ENCODE measurements at regions not wholly inside any gene's neighbourhood (a gene's known extent, or its start where the extent isn't known, plus 50 kb on each side); places are given as distances from the start of the nearest gene placed in this dataset.

DNA sequence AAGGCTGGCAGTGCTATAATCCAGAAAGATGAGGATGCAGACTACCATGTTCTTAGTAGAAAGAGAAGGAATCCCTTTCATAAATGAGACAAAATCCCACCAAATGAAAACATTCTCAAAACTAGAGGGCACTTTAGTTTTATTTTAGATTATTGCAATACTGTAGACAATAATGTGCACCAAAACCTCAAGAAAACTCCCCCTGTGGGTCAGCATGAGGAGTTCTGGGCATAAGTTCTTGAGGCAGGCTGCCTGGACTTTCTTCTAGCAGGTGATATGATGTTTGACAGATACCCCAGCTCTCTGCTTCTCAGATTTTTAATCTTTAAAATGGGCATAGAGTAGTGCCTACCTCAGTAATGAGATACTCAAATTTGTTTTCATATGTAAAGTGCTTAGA, 196.3 kb upstream of the CTNND2 start:
- H2BK12ac ChIP-seq (ENCODE audit: insufficient read length, low read depth, low read length): no peak overlapping the region
- no peaks in the 10 kb centered on the region for H4K20me1 ChIP-seq (ENCODE audit: control insufficient read depth, insufficient read depth, insufficient read length)
- no peak overlapping the region for H2BK120ac ChIP-seq (ENCODE audit: low read depth, low read length, poor library complexity, severe bottlenecking)
- H4K91ac ChIP-seq (ENCODE audit: insufficient read length, low read depth, low read length): no peak overlapping the region
- no peak overlapping the region for H3K14ac ChIP-seq (ENCODE audit: insufficient read depth, low read length)
- peaks cover 1 to 3% of the 10 kb centered on the region in 2 experiments; a peak in 2 of 5 replicates for H3K9me3 Mint-ChIP-seq
- H3K27ac Mint-ChIP-seq: no peak overlapping the region
- no peak overlapping the region for H3K56ac ChIP-seq (ENCODE audit: insufficient read length, low read depth, low read length)
- DNase-seq: no peak
- H4K8ac ChIP-seq (replicated peaks; ENCODE audit: insufficient read length, low read depth, low read length): no peak overlapping the region
- no peak overlapping the region for H2BK5ac ChIP-seq (ENCODE audit: insufficient read length, low read length)
- H2AFZ ChIP-seq (ENCODE audit: low read length): no peak overlapping the region
- no peak overlapping the region for H3K27ac ChIP-seq (ENCODE audit: insufficient read length, low read depth, low read length)
- no peaks in the 10 kb centered on the region for H3K9me3 ChIP-seq (ENCODE audit: control insufficient read depth, low read depth, low read length)
- no peak overlapping the region for H2BK20ac ChIP-seq (ENCODE audit: low read depth, low read length, poor library complexity, severe bottlenecking)
- H3K4me1 Mint-ChIP-seq: peaks cover 5 to 6% of the 10 kb centered on the region in 2 experiments
- no peak overlapping the region for H3K4me2 ChIP-seq (ENCODE audit: insufficient read depth, insufficient read length, low read length)
- no peak overlapping the region for H3T11ph ChIP-seq (ENCODE audit: low read length)
- H3K18ac ChIP-seq (ENCODE audit: insufficient read length, low read depth, low read length): no peak overlapping the region
- TF ChIP-seq, protein P1, sequence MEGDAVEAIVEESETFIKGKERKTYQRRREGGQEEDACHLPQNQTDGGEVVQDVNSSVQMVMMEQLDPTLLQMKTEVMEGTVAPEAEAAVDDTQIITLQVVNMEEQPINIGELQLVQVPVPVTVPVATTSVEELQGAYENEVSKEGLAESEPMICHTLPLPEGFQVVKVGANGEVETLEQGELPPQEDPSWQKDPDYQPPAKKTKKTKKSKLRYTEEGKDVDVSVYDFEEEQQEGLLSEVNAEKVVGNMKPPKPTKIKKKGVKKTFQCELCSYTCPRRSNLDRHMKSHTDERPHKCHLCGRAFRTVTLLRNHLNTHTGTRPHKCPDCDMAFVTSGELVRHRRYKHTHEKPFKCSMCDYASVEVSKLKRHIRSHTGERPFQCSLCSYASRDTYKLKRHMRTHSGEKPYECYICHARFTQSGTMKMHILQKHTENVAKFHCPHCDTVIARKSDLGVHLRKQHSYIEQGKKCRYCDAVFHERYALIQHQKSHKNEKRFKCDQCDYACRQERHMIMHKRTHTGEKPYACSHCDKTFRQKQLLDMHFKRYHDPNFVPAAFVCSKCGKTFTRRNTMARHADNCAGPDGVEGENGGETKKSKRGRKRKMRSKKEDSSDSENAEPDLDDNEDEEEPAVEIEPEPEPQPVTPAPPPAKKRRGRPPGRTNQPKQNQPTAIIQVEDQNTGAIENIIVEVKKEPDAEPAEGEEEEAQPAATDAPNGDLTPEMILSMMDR (conservative IDR thresholded peaks at IDR 0.05): peak; percentile 53
- H3K23me2 ChIP-seq (ENCODE audit: insufficient read length, low read depth, low read length, poor library complexity, severe bottlenecking): no peaks in the 10 kb centered on the region
- H3K27me3 Mint-ChIP-seq (ENCODE audit: low read depth): no peaks in the 10 kb centered on the region; the same call in 1 of the 2 replicates
- no peaks in the 10 kb centered on the region for H3K4me1 ChIP-seq (ENCODE audit: insufficient read depth, low read length)
- H3K4ac ChIP-seq (ENCODE audit: low read depth, low read length): no peak overlapping the region
- no peak overlapping the region for H4K5ac ChIP-seq (ENCODE audit: insufficient read length, low read depth, low read length)
- H3K27me3 ChIP-seq (ENCODE audit: insufficient read depth, low read length): no peaks in the 10 kb centered on the region
- no peak overlapping the region for H3K9ac ChIP-seq (ENCODE audit: extremely low read depth, insufficient read length, low read length)
- no peak overlapping the region for H3K23ac ChIP-seq (ENCODE audit: insufficient read length, low read depth, low read length)
- H2AK5ac ChIP-seq (ENCODE audit: insufficient read length, low read length): no peak overlapping the region
- no peak overlapping the region for H3K4me3 Mint-ChIP-seq
- H3K79me2 ChIP-seq (ENCODE audit: insufficient read depth, low read length): no peaks in the 10 kb centered on the region
- H2BK15ac ChIP-seq (ENCODE audit: low read depth, low read length): no peak overlapping the region
- H3K36me3 Mint-ChIP-seq (ENCODE audit: insufficient read depth in 1 of 3, low read depth in 3 of 3): no peaks in the 10 kb centered on the region; a peak in 1 of 7 replicates
- H3K79me1 ChIP-seq (ENCODE audit: insufficient read depth, low read depth, low read length, poor library complexity, severe bottlenecking): no peaks in the 10 kb centered on the region
